WERI-Rb-1 (cell line): ENCODE measurements at regions not wholly inside any gene's neighbourhood (a gene's known extent, or its start where the extent isn't known, plus 50 kb on each side); places are given as distances from the start of the nearest gene placed in this dataset.
A peak's percentile ranks its signal among the peaks of the same experiment; 100 is the strongest.

ENCODE experiments used
- DNase-seq: peaks from one replicate; pipeline ENCODE4 v3.0.0-alpha.2; 2020
- H3K27ac ChIP-seq: fragments of 250-450 bp; sonication (Bioruptor Pico); 2 replicates; pipeline ENCODE4 v1.5.1; 2020; ENCODE audit warnings: mild to moderate bottlenecking, moderate library complexity
- H3K27me3 ChIP-seq: fragments of 250-450 bp; sonication (Bioruptor Pico); 2 replicates; pipeline ENCODE4 v1.5.1; 2021; ENCODE audit warnings: mild to moderate bottlenecking, low read depth, moderate library complexity; ENCODE audit not compliant: insufficient read depth, severe bottlenecking
- H3K36me3 ChIP-seq: fragments of 250-450 bp; sonication (Bioruptor Pico); 2 replicates; pipeline ENCODE4 v1.5.1; 2020; ENCODE audit warnings: mild to moderate bottlenecking, moderate library complexity
- H3K4me3 ChIP-seq: 2 replicates; pipeline ENCODE4 v1.5.1; 2011; ENCODE audit warnings: low read depth, mild to moderate bottlenecking, control low read depth, low read length
- H3K9me3 ChIP-seq: fragments of 250-450 bp; sonication (Bioruptor Pico); 2 replicates; pipeline ENCODE4 v1.5.1; 2021; ENCODE audit warnings: mild to moderate bottlenecking, moderate library complexity; ENCODE audit not compliant: severe bottlenecking
- TF ChIP-seq, protein P1 (sequence below): IDR thresholded peaks from 2 replicates; pipeline ENCODE4 v1.5.1; 2011; ENCODE audit warnings: low read depth, mild to moderate bottlenecking, control low read depth, inconsistent platforms, low read length

DNA sequence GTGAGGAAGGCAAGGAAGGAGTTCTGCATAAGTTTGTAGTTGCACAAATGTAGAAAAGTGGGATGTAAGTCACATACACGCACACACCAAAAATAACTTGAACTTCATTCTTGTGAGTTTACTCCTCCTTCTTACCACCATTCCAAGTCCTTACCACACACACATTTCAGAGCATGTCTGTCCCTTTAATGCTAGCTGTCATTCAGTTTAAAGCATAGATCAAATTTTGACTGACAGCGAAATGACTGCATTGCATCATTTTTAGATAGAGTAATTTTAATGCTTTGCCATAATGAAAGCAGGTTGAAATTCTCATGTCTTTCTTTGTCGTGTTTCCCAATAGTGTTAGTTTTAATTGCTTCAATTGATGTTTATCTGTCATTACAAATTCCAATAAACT is 629.6 kb upstream of the HTR2C start:
- DNase-seq: no peak
- H3K4me3 ChIP-seq: no peak overlapping the region
- TF ChIP-seq, protein P1, sequence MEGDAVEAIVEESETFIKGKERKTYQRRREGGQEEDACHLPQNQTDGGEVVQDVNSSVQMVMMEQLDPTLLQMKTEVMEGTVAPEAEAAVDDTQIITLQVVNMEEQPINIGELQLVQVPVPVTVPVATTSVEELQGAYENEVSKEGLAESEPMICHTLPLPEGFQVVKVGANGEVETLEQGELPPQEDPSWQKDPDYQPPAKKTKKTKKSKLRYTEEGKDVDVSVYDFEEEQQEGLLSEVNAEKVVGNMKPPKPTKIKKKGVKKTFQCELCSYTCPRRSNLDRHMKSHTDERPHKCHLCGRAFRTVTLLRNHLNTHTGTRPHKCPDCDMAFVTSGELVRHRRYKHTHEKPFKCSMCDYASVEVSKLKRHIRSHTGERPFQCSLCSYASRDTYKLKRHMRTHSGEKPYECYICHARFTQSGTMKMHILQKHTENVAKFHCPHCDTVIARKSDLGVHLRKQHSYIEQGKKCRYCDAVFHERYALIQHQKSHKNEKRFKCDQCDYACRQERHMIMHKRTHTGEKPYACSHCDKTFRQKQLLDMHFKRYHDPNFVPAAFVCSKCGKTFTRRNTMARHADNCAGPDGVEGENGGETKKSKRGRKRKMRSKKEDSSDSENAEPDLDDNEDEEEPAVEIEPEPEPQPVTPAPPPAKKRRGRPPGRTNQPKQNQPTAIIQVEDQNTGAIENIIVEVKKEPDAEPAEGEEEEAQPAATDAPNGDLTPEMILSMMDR: no peak
- peaks cover 73% of the 10 kb centered on the region for H3K27me3 ChIP-seq
- H3K36me3 ChIP-seq: no peaks in the 10 kb centered on the region
- no peak overlapping the region for H3K27ac ChIP-seq
- peaks cover 7% of the 10 kb centered on the region for H3K9me3 ChIP-seq

DNA sequence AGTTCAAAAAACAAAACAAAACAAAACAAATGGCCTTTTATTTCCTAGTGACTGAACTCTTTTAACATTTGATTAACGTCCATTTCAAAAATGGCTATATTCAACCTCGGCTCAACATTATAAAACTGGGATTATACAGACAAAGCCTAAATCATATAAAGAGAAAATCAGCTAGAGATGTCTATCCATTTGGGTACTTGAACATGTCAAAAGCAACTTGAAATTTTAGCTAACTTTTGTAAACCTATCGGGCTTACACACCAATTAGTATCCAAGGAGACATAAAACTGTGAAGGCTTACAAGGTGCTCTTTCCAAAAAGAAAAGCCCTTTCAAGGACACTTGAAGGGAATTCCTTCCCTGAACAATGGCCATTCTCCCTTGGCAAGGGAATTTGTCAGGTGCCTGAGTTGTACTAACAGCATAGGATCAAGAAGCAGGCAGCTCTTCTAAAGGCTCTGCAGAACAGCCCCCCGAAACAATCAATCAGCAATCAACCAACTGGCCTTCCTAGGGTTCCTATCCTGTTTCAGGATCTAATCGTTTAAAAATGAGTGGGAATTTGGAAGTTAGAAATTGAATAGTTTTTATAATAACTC is 633.7 kb upstream of the HTR2C start:
- Histone ChIP-seq H3K27me3 (peaks cover 73% of the 10 kb centered on the region), H3K4me3 (no peak overlapping the region), H3K27ac (no peak overlapping the region), H3K36me3 (no peaks in the 10 kb centered on the region), H3K9me3 (peaks cover 4% of the 10 kb centered on the region)
- DNase-seq: no peak
- TF ChIP-seq, protein P1: no peak

DNA sequence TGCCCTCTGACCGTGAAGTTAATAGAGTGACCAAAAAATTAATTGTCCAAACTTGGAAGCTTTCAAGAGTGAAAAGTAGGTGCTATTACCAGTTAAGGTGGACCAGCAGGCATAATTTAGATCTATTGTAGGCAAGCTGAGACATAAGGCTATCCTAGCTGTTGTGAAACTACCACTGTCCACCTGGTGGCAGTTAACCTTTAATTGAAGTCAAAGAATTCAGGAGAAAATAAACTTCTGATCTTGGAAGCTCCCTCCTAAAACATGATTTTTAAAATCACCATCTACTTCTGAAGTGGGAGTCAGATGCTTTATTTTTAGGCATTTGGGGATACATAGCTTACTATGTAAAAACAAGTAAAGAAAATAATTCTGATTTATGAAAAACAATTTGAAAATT is 636.3 kb upstream of the HTR2C start:
- DNase-seq: no peak
- peaks cover 68% of the 10 kb centered on the region for H3K27me3 ChIP-seq

DNA sequence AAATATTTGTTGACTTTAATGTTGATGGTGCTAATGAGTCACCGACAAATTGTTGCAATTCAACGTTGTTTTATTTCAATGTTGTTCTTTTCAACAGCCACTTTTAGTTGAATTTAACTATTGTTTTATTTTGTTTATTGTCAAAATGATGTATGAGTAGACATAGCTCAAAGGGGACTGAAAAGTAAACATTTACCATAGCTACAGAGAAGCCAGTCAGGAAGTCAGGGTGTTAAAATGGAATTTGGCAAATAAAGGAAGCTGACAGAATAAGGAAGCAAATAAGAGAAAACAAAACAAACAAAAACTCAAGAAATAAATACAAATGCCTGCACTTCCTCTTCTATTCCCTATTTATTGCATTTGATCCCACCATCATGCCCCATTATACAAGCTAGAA is 648.4 kb upstream of the HTR2C start:
- DNase-seq: no peak
- TF ChIP-seq, protein P1: no peak
- Histone ChIP-seq H3K27me3 (peaks cover 61% of the 10 kb centered on the region), H3K27ac (no peak overlapping the region), H3K4me3 (no peak overlapping the region), H3K36me3 (no peaks in the 10 kb centered on the region), H3K9me3 (no peaks in the 10 kb centered on the region)

More for the DNA sequence above, 636.3 kb upstream of the HTR2C start:
- H3K4me3 ChIP-seq: no peak overlapping the region
- H3K36me3 ChIP-seq: no peaks in the 10 kb centered on the region
- no peak overlapping the region for H3K27ac ChIP-seq
- TF ChIP-seq, protein P1: no peak
- H3K9me3 ChIP-seq: peaks cover 4% of the 10 kb centered on the region

DNA sequence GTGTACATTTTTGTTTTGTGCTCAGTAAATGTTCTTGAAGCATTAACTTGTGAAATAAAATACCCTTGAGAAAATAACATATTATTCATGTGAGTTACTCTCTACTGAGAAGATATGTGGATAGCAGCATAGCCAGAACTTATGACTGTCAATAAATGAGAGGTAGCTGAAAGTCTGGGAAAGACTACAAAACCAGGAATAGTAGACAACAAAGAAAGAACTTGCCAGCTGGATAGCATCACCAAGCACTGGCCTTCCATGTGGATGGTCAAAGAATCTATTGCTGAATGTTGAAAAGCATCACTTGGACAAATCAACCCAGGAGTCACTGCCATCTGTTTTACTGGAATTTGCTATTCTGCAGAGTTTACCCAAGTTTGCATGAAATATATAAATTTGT is 650.0 kb upstream of the HTR2C start:
- H3K4me3 ChIP-seq: no peak overlapping the region
- H3K27ac ChIP-seq: no peak overlapping the region
- peaks cover 67% of the 10 kb centered on the region for H3K27me3 ChIP-seq
- H3K36me3 ChIP-seq: no peaks in the 10 kb centered on the region
- no peak for DNase-seq
- TF ChIP-seq, protein P1: no peak
- H3K9me3 ChIP-seq: no peaks in the 10 kb centered on the region

DNA sequence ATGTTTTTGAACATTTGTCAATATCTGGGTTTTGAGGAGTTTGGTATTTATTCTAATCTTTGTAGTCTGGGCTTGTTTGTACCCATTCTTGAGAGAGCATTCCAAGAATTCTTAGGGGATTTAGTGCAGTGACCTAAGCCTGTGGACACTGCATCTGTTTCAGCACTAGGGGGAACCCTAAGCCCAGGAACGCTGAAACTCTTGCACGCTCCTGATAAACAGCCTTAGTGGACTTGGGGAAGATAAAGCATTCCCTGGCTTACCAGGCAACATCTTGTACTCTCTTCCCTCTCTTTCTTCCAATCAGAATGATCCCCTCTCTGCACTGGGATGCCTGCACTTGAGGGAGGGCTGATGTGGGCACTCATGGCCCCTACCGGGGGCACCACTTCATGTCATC is 654.9 kb upstream of the HTR2C start:
- TF ChIP-seq, protein P1: peak; percentile 79
- H3K36me3 ChIP-seq: no peaks in the 10 kb centered on the region
- DNase-seq: peak; percentile 62
- H3K27me3 ChIP-seq: peaks cover 62% of the 10 kb centered on the region
- H3K27ac ChIP-seq: no peak overlapping the region
- H3K9me3 ChIP-seq: no peaks in the 10 kb centered on the region
- no peak overlapping the region for H3K4me3 ChIP-seq
